CD4-positive, alpha-beta T cell treated with Interferon gamma for 1 hour (primary cell): ENCODE measurements at regions not wholly inside any gene's neighbourhood (a gene's known extent, or its start where the extent isn't known, plus 50 kb on each side); places are given as distances from the start of the nearest gene placed in this dataset.
A peak's percentile ranks its signal among the peaks of the same experiment; 100 is the strongest.
"Not testable (repeated sequence)": the region's sequence is repeated elsewhere in the genome, so short reads cannot be mapped to it uniquely, and the experiment has no call there.

Source experiments
- DNase-seq: peaks from one replicate; pipeline ENCODE4 v3.0.0-alpha.2; 2020

- no peak for DNase-seq
Measured at GRCh38 chrX:53883196-53883595, 161.1 kb downstream of the PHF8 start.

- DNase-seq, result no peak
Measured at GRCh38 chrX:53882331-53882730, 161.9 kb downstream of the PHF8 start.

GRCh38 chrX:53880786-53881185 is 163.5 kb downstream of the PHF8 start:
- DNase-seq, result not testable (repeated sequence)

- no peak for DNase-seq
Measured at GRCh38 chrX:53859890-53860289, 173.4 kb upstream of the HUWE1 start.

GRCh38 chrX:53831662-53832635 is 145.4 kb upstream of the HUWE1 start:
- peak; percentile 13 for DNase-seq

- no peak for DNase-seq
Measured at GRCh38 chrX:53824686-53825085, 138.2 kb upstream of the HUWE1 start.

GRCh38 chrX:53818115-53818514 is 131.6 kb upstream of the HUWE1 start:
- not testable (repeated sequence) for DNase-seq

- no peak for DNase-seq
Measured at GRCh38 chrX:53817548-53817947, 131.0 kb upstream of the HUWE1 start.

- DNase-seq, result no peak
Measured at GRCh38 chrX:53813670-53814440, 127.3 kb upstream of the HUWE1 start.

- DNase-seq, result no peak
Measured at GRCh38 chrX:53798281-53798680, 111.8 kb upstream of the HUWE1 start.

- no peak for DNase-seq
Measured at GRCh38 chrX:53795576-53795975, 109.1 kb upstream of the HUWE1 start.

- no peak for DNase-seq
Measured at GRCh38 chrX:53794181-53794580, 107.7 kb upstream of the HUWE1 start.

GRCh38 chrX:53768865-53769264 is 82.3 kb upstream of the HUWE1 start:
- DNase-seq, result no peak

- DNase-seq, result no peak
Measured at GRCh38 chrX:53768451-53768850, 81.9 kb upstream of the HUWE1 start.

- DNase-seq, result no peak
Measured at GRCh38 chrX:53767544-53767943, 81.0 kb upstream of the HUWE1 start.

- DNase-seq, result not testable (repeated sequence)
Measured at GRCh38 chrX:53757181-53757580, 70.7 kb upstream of the HUWE1 start.

GRCh38 chrX:53746718-53747117 is 60.2 kb upstream of the HUWE1 start:
- DNase-seq, result no peak

- no peak for DNase-seq
Measured at GRCh38 chrX:53743244-53743643, 56.7 kb upstream of the HUWE1 start.

- no peak for DNase-seq
Measured at GRCh38 chrX:53738370-53738906, 51.9 kb upstream of the HUWE1 start.
